Thoracic aorta (tissue), 2 donors: ENCODE measurements at regions not wholly inside any gene's neighbourhood (a gene's known extent, or its start where the extent isn't known, plus 50 kb on each side); places are given as distances from the start of the nearest gene placed in this dataset.

Experiments
- ATAC-seq: fragments of 150-250 bp; one replicate; pipeline ENCODE4 v1.8.0; 2017; ENCODE audit warnings: low read depth; ENCODE audit not compliant: insufficient number of reproducible peaks, low FRiP score
- DNase-seq: peaks from one replicate; pipeline ENCODE4 v3.0.0-alpha.2; 2020; ENCODE audit warnings: low spot score
- H3K27ac ChIP-seq, 2 donors: fragments of 200-600 bp; sonication (generic); 1 replicate in 1 of 2; 2 replicates in 1 of 2; pipeline ENCODE4 v1.5.1; 2016; ENCODE audit warnings: mild to moderate bottlenecking in 2 of 2, moderate library complexity in 2 of 2
- H3K27me3 ChIP-seq: fragments of 200-600 bp; sonication (generic); replicated peaks from 2 replicates; pipeline ENCODE4 v1.6.0; 2016; ENCODE audit warnings: mild to moderate bottlenecking; ENCODE audit not compliant: insufficient read depth
- H3K36me3 ChIP-seq: fragments of 200-600 bp; sonication (generic); one replicate; pipeline ENCODE4 v1.5.1; 2016
- H3K4me1 ChIP-seq, 2 donors: fragments of 200-600 bp; sonication (generic); 1 replicate in 1 of 2; 2 replicates in 1 of 2; pipeline versions ENCODE4 v1.5.1 to v1.6.0; 2016; ENCODE audit warnings: low read depth in 2 of 2, mild to moderate bottlenecking in 1 of 2; ENCODE audit not compliant: control insufficient read depth in 1 of 2
- H3K4me3 ChIP-seq: fragments of 200-600 bp; sonication (generic); 2 replicates; pipeline ENCODE4 v1.5.1; 2016; ENCODE audit warnings: mild to moderate bottlenecking
- H3K9me3 ChIP-seq: fragments of 200-600 bp; sonication (generic); 2 replicates; pipeline ENCODE4 v1.5.1; 2016
- CTCF ChIP-seq: fragments of 200-600 bp; sonication (generic); IDR thresholded peaks from one replicate; pipeline ENCODE4 v1.5.1; 2019; ENCODE audit warnings: antibody characterized with exemption

GRCh38 chr6:9398767-9399373 lies 963.5 kb upstream of the SLC35B3 start:
- no peak overlapping the region for H3K27ac ChIP-seq
- no peaks in the 10 kb centered on the region for H3K4me1 ChIP-seq
- TF ChIP-seq CTCF = no peak
- H3K36me3 ChIP-seq = no peaks in the 10 kb centered on the region
- no peak overlapping the region for H3K4me3 ChIP-seq
- H3K9me3 ChIP-seq = no peaks in the 10 kb centered on the region
- ATAC-seq (no peak), DNase-seq (no peak)
- no peaks in the 10 kb centered on the region for H3K27me3 ChIP-seq

GRCh38 chr6:9398071-9398766 lies 962.9 kb upstream of the SLC35B3 start:
- Histone ChIP-seq H3K4me1 (no peaks in the 10 kb centered on the region), H3K9me3 (no peaks in the 10 kb centered on the region), H3K4me3 (no peak overlapping the region), H3K36me3 (no peaks in the 10 kb centered on the region), H3K27me3 (no peaks in the 10 kb centered on the region), H3K27ac (no peak overlapping the region)
- ATAC-seq = no peak
- no peak for TF ChIP-seq CTCF
- no peak for DNase-seq

GRCh38 chr6:9388596-9388995 lies 953.3 kb upstream of the SLC35B3 start:
- Histone ChIP-seq H3K36me3 (no peaks in the 10 kb centered on the region), H3K27ac (no peak overlapping the region), H3K27me3 (no peaks in the 10 kb centered on the region), H3K4me3 (no peak overlapping the region), H3K9me3 (no peaks in the 10 kb centered on the region), H3K4me1 (no peaks in the 10 kb centered on the region)
- ATAC-seq = no peak
- TF ChIP-seq CTCF = no peak
- DNase-seq = no peak

- no peaks in the 10 kb centered on the region for H3K36me3 ChIP-seq
- no peaks in the 10 kb centered on the region for H3K9me3 ChIP-seq
- no peak overlapping the region for H3K27ac ChIP-seq
- no peak overlapping the region for H3K4me3 ChIP-seq
- H3K27me3 ChIP-seq = no peaks in the 10 kb centered on the region
- ATAC-seq = no peak
- no peaks in the 10 kb centered on the region for H3K4me1 ChIP-seq
- no peak for DNase-seq
- no peak for TF ChIP-seq CTCF
Observed at GRCh38 chr6:9380568-9380967, 945.2 kb upstream of the SLC35B3 start.

GRCh38 chr6:9373308-9373707 lies 938.0 kb upstream of the SLC35B3 start:
- Histone ChIP-seq H3K27ac (no peak overlapping the region), H3K4me1 (no peaks in the 10 kb centered on the region), H3K27me3 (no peaks in the 10 kb centered on the region), H3K36me3 (no peaks in the 10 kb centered on the region), H3K9me3 (no peaks in the 10 kb centered on the region), H3K4me3 (no peak overlapping the region)
- TF ChIP-seq CTCF = no peak
- DNase-seq (no peak), ATAC-seq (no peak)
